GM12865 (cell line): ENCODE measurements at regions not wholly inside any gene's neighbourhood (a gene's known extent, or its start where the extent isn't known, plus 50 kb on each side); places are given as distances from the start of the nearest gene placed in this dataset.

Source experiments
- DNase-seq: peaks from one replicate; pipeline ENCODE4 v3.0.0; 2010; ENCODE audit warnings: low read depth
- H3K4me3 ChIP-seq: 2 replicates; pipeline ENCODE4 v1.5.1; 2011; ENCODE audit warnings: mild to moderate bottlenecking, low read depth, low read length, control low read depth
- TF ChIP-seq, protein P1 (sequence below): IDR thresholded peaks from 2 replicates; pipeline ENCODE4 v1.5.1; 2011; ENCODE audit warnings: low read length, control low read depth, low read depth, inconsistent platforms; ENCODE audit not compliant: insufficient read depth; ENCODE audit errors: missing control alignments

DNA sequence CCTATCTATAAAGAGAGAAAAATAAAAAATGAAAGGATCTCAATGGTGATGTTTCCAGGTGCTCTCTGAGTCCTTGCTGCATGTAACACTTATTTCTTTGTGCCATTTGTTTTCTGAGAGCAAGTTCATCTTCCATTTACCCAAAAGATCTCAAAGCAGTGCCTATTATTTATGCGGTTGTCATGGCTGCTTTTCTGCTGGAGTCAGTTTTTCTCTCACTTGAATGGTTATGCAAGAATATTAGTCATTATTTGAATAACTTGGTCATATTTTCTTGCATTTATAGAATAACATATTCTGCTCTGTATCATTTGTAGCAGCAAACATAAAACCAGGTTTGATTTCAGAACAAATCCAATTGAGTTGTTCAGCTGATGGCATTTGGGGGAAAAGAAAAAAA lies 141.8 kb upstream of the G2E3 start:
- H3K4me3 ChIP-seq: no peak overlapping the region
- DNase-seq: no peak
- TF ChIP-seq, protein P1, sequence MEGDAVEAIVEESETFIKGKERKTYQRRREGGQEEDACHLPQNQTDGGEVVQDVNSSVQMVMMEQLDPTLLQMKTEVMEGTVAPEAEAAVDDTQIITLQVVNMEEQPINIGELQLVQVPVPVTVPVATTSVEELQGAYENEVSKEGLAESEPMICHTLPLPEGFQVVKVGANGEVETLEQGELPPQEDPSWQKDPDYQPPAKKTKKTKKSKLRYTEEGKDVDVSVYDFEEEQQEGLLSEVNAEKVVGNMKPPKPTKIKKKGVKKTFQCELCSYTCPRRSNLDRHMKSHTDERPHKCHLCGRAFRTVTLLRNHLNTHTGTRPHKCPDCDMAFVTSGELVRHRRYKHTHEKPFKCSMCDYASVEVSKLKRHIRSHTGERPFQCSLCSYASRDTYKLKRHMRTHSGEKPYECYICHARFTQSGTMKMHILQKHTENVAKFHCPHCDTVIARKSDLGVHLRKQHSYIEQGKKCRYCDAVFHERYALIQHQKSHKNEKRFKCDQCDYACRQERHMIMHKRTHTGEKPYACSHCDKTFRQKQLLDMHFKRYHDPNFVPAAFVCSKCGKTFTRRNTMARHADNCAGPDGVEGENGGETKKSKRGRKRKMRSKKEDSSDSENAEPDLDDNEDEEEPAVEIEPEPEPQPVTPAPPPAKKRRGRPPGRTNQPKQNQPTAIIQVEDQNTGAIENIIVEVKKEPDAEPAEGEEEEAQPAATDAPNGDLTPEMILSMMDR: no peak

DNA sequence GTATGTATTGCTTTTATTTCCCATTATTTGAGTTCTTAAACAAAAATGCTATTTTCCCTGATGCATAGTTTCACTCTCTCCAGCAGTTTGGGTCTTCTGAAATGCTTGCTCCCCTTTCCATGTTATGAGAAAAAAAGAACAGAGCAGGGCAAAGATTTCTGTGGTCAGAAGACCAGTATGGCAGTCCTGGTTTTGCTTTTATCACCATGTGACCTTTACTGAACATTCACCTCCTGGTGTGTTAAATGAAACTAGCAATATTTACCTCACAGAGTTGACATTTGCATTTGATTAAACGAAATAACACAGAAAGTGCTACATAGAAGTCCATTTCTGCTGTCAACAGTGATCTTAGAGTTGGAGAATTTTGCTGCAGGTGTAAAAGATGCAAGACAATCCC lies 141.0 kb upstream of the G2E3 start:
- TF ChIP-seq, protein P1: no peak
- DNase-seq: no peak
- H3K4me3 ChIP-seq: no peak overlapping the region

DNA sequence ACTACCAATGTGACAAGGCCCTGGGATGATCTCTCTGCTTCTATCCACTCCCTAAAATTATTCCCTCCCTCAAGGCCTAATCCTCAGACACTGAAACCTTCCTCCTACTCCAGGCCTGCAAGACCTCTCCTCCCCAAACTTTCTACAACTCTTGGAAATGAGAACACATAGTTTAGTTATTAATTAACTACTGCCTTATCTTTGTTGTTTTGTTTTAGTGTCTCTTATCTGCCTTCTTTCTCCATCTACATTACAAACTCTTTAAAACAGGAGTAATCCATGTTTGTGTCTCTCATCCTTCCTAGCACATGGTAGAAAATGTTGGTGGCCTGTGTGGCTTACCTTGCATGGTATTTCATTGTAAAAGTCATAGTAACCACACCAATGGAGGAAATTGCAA lies 139.9 kb upstream of the G2E3 start:
- H3K4me3 ChIP-seq: no peak overlapping the region
- TF ChIP-seq, protein P1: no peak
- DNase-seq: no peak

DNA sequence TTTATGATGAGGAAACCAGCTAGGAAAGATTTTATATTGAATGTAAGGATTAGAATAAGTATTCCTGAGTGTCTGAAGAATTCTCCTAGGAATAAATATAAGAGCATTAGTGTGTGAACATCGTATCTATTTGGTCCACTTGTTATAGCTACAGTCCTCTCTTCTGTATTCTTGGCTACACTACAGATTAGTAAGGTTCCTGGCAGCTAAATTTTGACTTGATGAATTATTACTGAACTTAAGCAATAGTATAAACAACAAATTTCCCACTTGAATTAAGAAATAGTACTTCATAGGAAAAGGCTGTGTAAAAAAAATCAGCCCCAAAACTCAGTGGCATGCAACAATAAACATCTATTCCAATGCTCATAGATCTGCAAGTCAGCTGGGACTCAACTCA lies 138.4 kb upstream of the G2E3 start:
- DNase-seq: no peak
- TF ChIP-seq, protein P1: no peak
- H3K4me3 ChIP-seq: no peak overlapping the region

DNA sequence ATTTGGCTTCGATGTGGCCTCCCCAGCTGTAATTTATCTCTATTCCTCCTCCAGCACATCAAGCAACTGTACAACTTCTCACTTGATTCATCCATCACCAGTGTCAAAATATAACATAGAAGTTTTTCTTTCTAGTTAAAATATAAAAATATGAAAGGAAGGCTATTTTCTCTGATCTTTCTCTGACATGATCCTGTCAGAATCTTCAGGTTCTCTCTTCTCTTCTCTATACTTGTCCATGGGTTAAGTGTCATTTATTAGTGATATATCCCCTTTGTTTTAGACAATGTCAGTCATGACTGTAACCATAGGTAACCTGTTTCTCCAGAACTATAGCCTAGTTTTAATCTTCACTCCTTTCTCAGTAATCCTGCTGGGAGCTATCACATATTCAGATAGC lies 132.5 kb upstream of the G2E3 start:
- no peak overlapping the region for H3K4me3 ChIP-seq
- DNase-seq: no peak

DNA sequence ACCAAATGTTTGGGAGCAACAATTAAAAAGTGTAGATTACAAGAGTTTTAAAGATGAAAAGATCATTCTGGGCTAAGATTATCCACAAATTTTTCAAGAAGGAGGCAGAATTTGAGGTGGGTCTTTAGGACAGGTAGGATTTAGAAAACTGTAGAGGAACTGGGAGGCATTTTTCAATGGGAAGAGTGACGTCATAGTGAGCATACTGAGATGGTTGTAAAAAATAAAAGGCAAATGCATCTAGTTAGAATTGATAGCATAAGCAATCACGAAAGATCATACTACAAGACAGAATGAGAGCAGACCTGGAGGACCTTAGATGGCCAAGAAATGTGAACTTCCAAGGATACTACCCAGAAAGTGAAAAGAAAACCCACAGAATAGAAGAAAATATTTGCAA lies 131.6 kb upstream of the G2E3 start:
- H3K4me3 ChIP-seq: no peak overlapping the region
- TF ChIP-seq, protein P1: no peak
- DNase-seq: no peak

More for the DNA sequence above, 132.5 kb upstream of the G2E3 start:
- TF ChIP-seq, protein P1: no peak

DNA sequence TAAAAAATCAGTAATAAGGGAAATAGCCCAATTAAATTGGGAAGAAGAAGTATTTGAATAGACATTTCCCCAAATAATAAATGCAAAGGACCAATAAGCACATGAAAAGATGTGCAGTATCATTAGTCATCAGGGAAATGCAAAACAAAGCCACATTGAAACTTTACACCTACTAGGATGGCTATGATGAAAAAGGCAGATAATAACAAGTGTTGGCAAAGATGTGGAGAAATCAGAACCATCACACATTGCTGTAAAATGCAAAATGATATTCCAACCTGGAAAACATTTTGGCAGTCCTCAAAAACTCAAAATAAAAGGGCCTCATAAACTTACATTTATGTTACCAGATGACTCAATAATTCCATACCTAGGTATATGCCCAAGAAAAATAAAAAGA lies 131.1 kb upstream of the G2E3 start:
- no peak for DNase-seq
- H3K4me3 ChIP-seq: no peak overlapping the region
- TF ChIP-seq, protein P1: no peak
